ENCODE measurements at regions not wholly inside any gene's neighbourhood (a gene's known extent, or its start where the extent isn't known, plus 50 kb on each side); places are given as distances from the start of the nearest gene placed in this dataset.
A peak's percentile ranks its signal among the peaks of the same experiment; 100 is the strongest.

DNA sequence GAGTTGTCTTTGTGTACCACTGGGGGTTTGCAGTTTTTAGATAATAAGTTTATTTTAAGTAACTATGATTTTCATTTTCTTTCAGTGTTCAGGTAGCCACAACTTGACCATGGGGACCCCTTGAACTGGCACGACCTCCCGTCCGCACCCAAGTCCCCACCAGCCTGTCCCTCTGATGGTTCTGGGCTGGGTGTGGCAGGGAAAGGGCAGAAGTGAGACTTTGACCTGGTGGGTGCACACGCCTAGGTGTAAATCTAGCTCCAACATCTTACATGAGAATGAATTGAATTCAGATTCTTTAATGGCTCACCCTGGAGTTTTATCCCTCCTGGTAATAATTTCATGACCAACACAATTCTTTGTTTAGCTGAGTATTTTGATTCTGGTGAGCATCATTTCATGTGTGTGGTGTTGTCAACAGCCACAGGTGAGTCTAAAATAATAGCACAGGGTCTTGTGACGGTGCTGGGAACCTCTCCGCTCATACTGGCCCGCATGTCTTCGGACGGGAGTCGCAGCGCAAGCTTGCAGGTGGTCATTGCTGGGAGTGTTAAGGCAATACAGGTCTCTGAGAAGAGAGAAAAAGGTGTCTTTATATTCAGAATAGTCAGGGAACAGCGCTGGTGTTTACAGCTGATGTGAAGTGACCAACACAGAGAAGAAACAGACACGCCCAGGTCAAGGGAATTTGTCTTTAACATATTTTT lies 50.8 kb upstream of the POFUT2 start:
- 96% methylated on average over 10 of the region's 13 CpGs for WGBS

GRCh38 chr21:45339421-45340402 lies 52.0 kb upstream of the POFUT2 start:
- H3K23ac ChIP-seq (ENCODE audit: low read length in 2 of 2), result no peak overlapping the region
- H2BK15ac ChIP-seq (ENCODE audit: low read depth, poor library complexity, severe bottlenecking), result no peak overlapping the region
- H3K79me1 ChIP-seq (replicated peaks; ENCODE audit: low read length, poor library complexity, severe bottlenecking), result no peaks in the 10 kb centered on the region
- no peak overlapping the region for H3K14ac ChIP-seq (ENCODE audit: low read length in 2 of 2)
- no peak overlapping the region for H4K8ac ChIP-seq (ENCODE audit: low read length)
- H2AFZ ChIP-seq (ENCODE audit: low read depth, low read length), result no peak overlapping the region
- H2AK5ac ChIP-seq (ENCODE audit: low read length, severe bottlenecking), result peak overlapping the region; percentile 22
- H3K9me3 ChIP-seq (ENCODE audit: control insufficient read depth, low read length), result no peaks in the 10 kb centered on the region
- no peak overlapping the region for H3K4me3 ChIP-seq (ENCODE audit: insufficient read depth in 1 of 2, low read depth in 1 of 2, low read length in 2 of 2)
- H3K4me1 ChIP-seq (ENCODE audit: control insufficient read depth, insufficient read depth, low read depth, low read length), result peaks cover 17% of the 10 kb centered on the region
- no peak overlapping the region for H3K4me2 ChIP-seq (ENCODE audit: low read length, poor library complexity, severe bottlenecking)
- H2BK5ac ChIP-seq (ENCODE audit: low read depth, low read length, poor library complexity, severe bottlenecking), result no peak overlapping the region
- no peak for DNase-seq
- H3K18ac ChIP-seq (ENCODE audit: low read depth in 1 of 2, low read length in 2 of 2), result no peak overlapping the region
- no peak overlapping the region for H3K4ac ChIP-seq (ENCODE audit: low read depth in 1 of 2, low read length in 2 of 2)
- H3K27me3 ChIP-seq (ENCODE audit: control insufficient read depth in 1 of 2, insufficient read depth in 1 of 2, low read length in 2 of 2), result peaks cover 0 to 24% of the 10 kb centered on the region in 2 experiments
- no peak overlapping the region for H3K9ac ChIP-seq (ENCODE audit: low read length)
- WGBS, result 77% methylated on average over 15 of the region's 19 CpGs
- H3K36me3 ChIP-seq (ENCODE audit: control insufficient read depth in 1 of 2, insufficient read depth in 2 of 2, low read depth in 1 of 2, low read length in 2 of 2), result no peaks in the 10 kb centered on the region
- H2BK120ac ChIP-seq (ENCODE audit: low read depth, low read length), result no peak overlapping the region
- no peak overlapping the region for H2BK12ac ChIP-seq (ENCODE audit: low read length in 2 of 2)
- no peak overlapping the region for H4K91ac ChIP-seq (ENCODE audit: low read length)
- no peak overlapping the region for H3K27ac ChIP-seq (ENCODE audit: low read length, poor library complexity, severe bottlenecking)

More for the DNA sequence above, 50.8 kb upstream of the POFUT2 start:
- no peaks in the 10 kb centered on the region for H3K79me1 ChIP-seq (replicated peaks; ENCODE audit: low read length, poor library complexity, severe bottlenecking)
- no peak for DNase-seq
- peak overlapping the region; percentile 0 for H2BK15ac ChIP-seq (ENCODE audit: low read depth, poor library complexity, severe bottlenecking)
- no peak overlapping the region for H3K9ac ChIP-seq (ENCODE audit: low read length)
- no peak overlapping the region for H3K4ac ChIP-seq (ENCODE audit: low read depth in 1 of 2, low read length in 2 of 2)
- no peak overlapping the region for H2AK5ac ChIP-seq (ENCODE audit: low read length, severe bottlenecking)
- H3K4me1 ChIP-seq (ENCODE audit: control insufficient read depth, insufficient read depth, low read depth, low read length), result peaks cover 28% of the 10 kb centered on the region
- no peak overlapping the region for H3K14ac ChIP-seq (ENCODE audit: low read length in 2 of 2)
- H2AFZ ChIP-seq (ENCODE audit: low read depth, low read length), result no peak overlapping the region
- peaks cover 0 to 25% of the 10 kb centered on the region in 2 experiments for H3K27me3 ChIP-seq (ENCODE audit: control insufficient read depth in 1 of 2, insufficient read depth in 1 of 2, low read length in 2 of 2)
- no peak overlapping the region for H4K8ac ChIP-seq (ENCODE audit: low read length)
- no peak overlapping the region for H3K18ac ChIP-seq (ENCODE audit: low read depth in 1 of 2, low read length in 2 of 2)
- H3K4me2 ChIP-seq (ENCODE audit: low read length, poor library complexity, severe bottlenecking), result no peak overlapping the region
- no peak overlapping the region for H2BK12ac ChIP-seq (ENCODE audit: low read length in 2 of 2)
- no peaks in the 10 kb centered on the region for H3K36me3 ChIP-seq (ENCODE audit: control insufficient read depth in 1 of 2, insufficient read depth in 2 of 2, low read depth in 1 of 2, low read length in 2 of 2)
- H4K91ac ChIP-seq (ENCODE audit: low read length), result no peak overlapping the region
- no peak overlapping the region for H3K4me3 ChIP-seq (ENCODE audit: insufficient read depth in 1 of 2, low read depth in 1 of 2, low read length in 2 of 2)
- no peak overlapping the region for H2BK120ac ChIP-seq (ENCODE audit: low read depth, low read length)
- H3K23ac ChIP-seq (ENCODE audit: low read length in 2 of 2), result no peak overlapping the region
- H2BK5ac ChIP-seq (ENCODE audit: low read depth, low read length, poor library complexity, severe bottlenecking), result no peak overlapping the region
- no peaks in the 10 kb centered on the region for H3K9me3 ChIP-seq (ENCODE audit: control insufficient read depth, low read length)
- H3K27ac ChIP-seq (ENCODE audit: low read length, poor library complexity, severe bottlenecking), result no peak overlapping the region

- Histone ChIP-seq H3K36me3 (ENCODE audit: control insufficient read depth in 1 of 2, insufficient read depth in 2 of 2, low read depth in 1 of 2, low read length in 2 of 2) (no peaks in the 10 kb centered on the region), H4K91ac (ENCODE audit: low read length) (no peak overlapping the region), H2AK5ac (ENCODE audit: low read length, severe bottlenecking) (peak overlapping the region; percentile 64), H3K4ac (ENCODE audit: low read depth in 1 of 2, low read length in 2 of 2) (no peak overlapping the region), H3K4me3 (ENCODE audit: insufficient read depth in 1 of 2, low read depth in 1 of 2, low read length in 2 of 2) (no peak overlapping the region), H2BK5ac (ENCODE audit: low read depth, low read length, poor library complexity, severe bottlenecking) (no peak overlapping the region), H3K23ac (ENCODE audit: low read length in 2 of 2) (no peak overlapping the region), H3K27me3 (ENCODE audit: control insufficient read depth in 1 of 2, insufficient read depth in 1 of 2, low read length in 2 of 2) (peaks cover 0 to 24% of the 10 kb centered on the region in 2 experiments), H4K8ac (ENCODE audit: low read length) (no peak overlapping the region), H3K14ac (ENCODE audit: low read length in 2 of 2) (no peak overlapping the region), H2AFZ (ENCODE audit: low read depth, low read length) (no peak overlapping the region), H3K9me3 (ENCODE audit: control insufficient read depth, low read length) (no peaks in the 10 kb centered on the region), H3K27ac (ENCODE audit: low read length, poor library complexity, severe bottlenecking) (no peak overlapping the region), H3K4me2 (ENCODE audit: low read length, poor library complexity, severe bottlenecking) (no peak overlapping the region), H2BK15ac (ENCODE audit: low read depth, poor library complexity, severe bottlenecking) (no peak overlapping the region), H2BK12ac (ENCODE audit: low read length in 2 of 2) (no peak overlapping the region), H3K79me1 (replicated peaks; ENCODE audit: low read length, poor library complexity, severe bottlenecking) (no peaks in the 10 kb centered on the region), H2BK120ac (ENCODE audit: low read depth, low read length) (no peak overlapping the region), H3K9ac (ENCODE audit: low read length) (no peak overlapping the region), H3K18ac (ENCODE audit: low read depth in 1 of 2, low read length in 2 of 2) (no peak overlapping the region), H3K4me1 (ENCODE audit: control insufficient read depth, insufficient read depth, low read depth, low read length) (peaks cover 16% of the 10 kb centered on the region)
- whole genome bisulfite sequencing, result 88% methylated on average over 8 of the region's 8 CpGs
- DNase-seq, result no peak
Observed at GRCh38 chr21:45340515-45340914, 52.8 kb upstream of the POFUT2 start.

DNA sequence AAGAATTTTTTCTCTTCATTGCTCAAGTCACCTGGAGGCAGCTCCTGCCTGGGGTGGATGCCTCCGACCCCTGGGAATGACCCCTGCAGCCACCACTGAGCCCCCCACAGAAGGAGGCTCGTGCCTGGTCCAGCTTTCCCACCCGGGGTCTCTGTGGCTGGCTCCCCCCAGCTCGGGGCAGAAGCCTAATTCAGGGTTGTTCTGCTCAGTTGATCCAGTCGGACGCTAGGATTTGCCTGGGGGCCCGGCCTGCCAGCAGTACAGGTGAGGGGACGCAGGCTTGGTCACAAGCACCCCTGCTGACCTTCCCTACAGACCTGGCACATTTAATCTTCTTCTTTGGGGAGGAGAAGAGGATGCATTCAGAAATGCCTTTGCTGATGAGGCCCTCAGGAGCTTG lies 53.6 kb upstream of the POFUT2 start:
- Histone ChIP-seq H2BK5ac (ENCODE audit: low read depth, low read length, poor library complexity, severe bottlenecking) (no peak overlapping the region), H3K36me3 (ENCODE audit: control insufficient read depth in 1 of 2, insufficient read depth in 2 of 2, low read depth in 1 of 2, low read length in 2 of 2) (no peaks in the 10 kb centered on the region), H2BK120ac (ENCODE audit: low read depth, low read length) (no peak overlapping the region), H3K9ac (ENCODE audit: low read length) (no peak overlapping the region), H3K4me2 (ENCODE audit: low read length, poor library complexity, severe bottlenecking) (no peak overlapping the region), H3K9me3 (ENCODE audit: control insufficient read depth, low read length) (no peaks in the 10 kb centered on the region), H3K14ac (ENCODE audit: low read length in 2 of 2) (no peak overlapping the region), H2AFZ (ENCODE audit: low read depth, low read length) (no peak overlapping the region), H4K91ac (ENCODE audit: low read length) (no peak overlapping the region), H2AK5ac (ENCODE audit: low read length, severe bottlenecking) (no peak overlapping the region), H3K79me1 (replicated peaks; ENCODE audit: low read length, poor library complexity, severe bottlenecking) (no peaks in the 10 kb centered on the region), H3K4me3 (ENCODE audit: insufficient read depth in 1 of 2, low read depth in 1 of 2, low read length in 2 of 2) (no peak overlapping the region), H3K27me3 (ENCODE audit: control insufficient read depth in 1 of 2, insufficient read depth in 1 of 2, low read length in 2 of 2) (peaks cover 0 to 18% of the 10 kb centered on the region in 2 experiments), H4K8ac (ENCODE audit: low read length) (no peak overlapping the region), H3K27ac (ENCODE audit: low read length, poor library complexity, severe bottlenecking) (peak overlapping the region; percentile 0), H2BK15ac (ENCODE audit: low read depth, poor library complexity, severe bottlenecking) (no peak overlapping the region), H3K18ac (ENCODE audit: low read depth in 1 of 2, low read length in 2 of 2) (no peak overlapping the region), H3K4me1 (ENCODE audit: control insufficient read depth, insufficient read depth, low read depth, low read length) (peaks cover 12% of the 10 kb centered on the region), H3K4ac (ENCODE audit: low read depth in 1 of 2, low read length in 2 of 2) (no peak overlapping the region), H2BK12ac (ENCODE audit: low read length in 2 of 2) (no peak overlapping the region), H3K23ac (ENCODE audit: low read length in 2 of 2) (no peak overlapping the region)
- WGBS, result 90% methylated on average over 8 of the region's 8 CpGs
- DNase-seq, result no peak

Data from mesenchymal stem cell (in vitro differentiated cells and primary cell).